GM21528 (cell line): ENCODE measurements at regions not wholly inside any gene's neighbourhood (a gene's known extent, or its start where the extent isn't known, plus 50 kb on each side); places are given as distances from the start of the nearest gene placed in this dataset.
"Not testable (repeated sequence)": the region's sequence is repeated elsewhere in the genome, so short reads cannot be mapped to it uniquely, and the experiment has no call there.

Experiments used
- ATAC-seq: cut with Tn5 transposase; IDR thresholded peaks from one replicate; pipeline ENCODE4 v1.9.1; 2021; ENCODE audit warnings: mild to moderate bottlenecking, moderate library complexity; ENCODE audit not compliant: unreplicated experiment, low FRiP score

GRCh38 chr5:75002271-75002670 is 50.1 kb downstream of the GCNT4 start:
- ATAC-seq, result no peak

GRCh38 chr5:74995926-74996325 is 56.4 kb downstream of the GCNT4 start:
- no peak for ATAC-seq

DNA sequence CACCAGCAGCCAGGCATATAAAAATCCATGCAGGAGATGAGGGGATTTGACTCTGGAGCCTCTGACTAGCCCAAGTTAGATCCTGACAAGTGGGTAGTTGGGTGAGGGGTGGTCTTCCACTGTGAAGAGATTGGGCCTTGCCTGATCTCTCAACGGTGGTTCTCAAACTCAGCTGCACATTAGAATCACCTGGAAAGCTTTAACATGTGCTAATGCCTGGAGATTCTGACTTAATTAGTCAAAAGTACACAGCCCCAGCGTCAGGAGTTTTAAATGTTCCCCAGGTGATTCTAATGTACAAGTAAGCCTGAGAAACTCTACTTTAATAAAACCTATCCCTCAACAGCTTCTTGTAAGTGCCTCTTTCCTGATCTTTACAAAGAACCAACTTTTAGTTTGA is 57.5 kb downstream of the GCNT4 start:
- no peak for ATAC-seq

GRCh38 chr5:74993743-74994142 is 58.6 kb downstream of the GCNT4 start:
- no peak for ATAC-seq

DNA sequence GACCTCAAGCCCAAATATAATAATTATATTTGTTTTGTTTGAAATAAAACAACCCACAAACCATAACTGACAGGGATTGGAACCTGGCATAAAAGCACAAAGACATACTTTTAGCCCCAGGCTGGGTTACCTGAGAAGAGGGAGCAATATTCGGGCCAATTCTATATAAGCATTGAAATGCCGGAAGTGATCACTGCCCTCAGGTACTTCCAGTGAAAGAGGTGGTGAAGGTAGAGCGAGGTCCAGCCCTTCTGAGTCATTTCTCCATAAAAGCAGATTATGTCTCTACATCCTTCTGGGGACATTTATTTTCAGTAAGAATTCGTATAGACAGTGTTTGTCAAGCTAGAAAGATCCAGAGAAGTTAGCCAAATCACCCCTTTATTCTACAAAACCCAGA is 59.6 kb downstream of the GCNT4 start:
- no peak for ATAC-seq

DNA sequence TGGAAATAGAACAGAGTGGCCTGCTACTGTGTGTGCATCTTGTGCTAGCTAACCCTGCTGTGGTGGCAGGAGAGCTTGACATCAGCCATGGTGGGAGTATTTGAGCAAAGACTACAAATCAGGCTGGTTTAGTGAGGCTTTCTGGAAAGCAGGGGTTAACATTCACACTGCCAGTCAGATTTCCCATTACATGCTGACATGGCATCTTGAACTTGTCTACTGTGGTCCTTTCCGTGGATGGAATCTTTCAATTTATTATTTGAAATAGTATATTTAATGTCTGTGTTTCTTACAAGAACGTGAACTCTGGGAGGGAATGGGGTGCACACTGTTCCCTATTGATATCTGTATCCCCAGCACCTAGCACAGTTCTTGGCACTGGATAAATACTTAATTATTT is 60.8 kb downstream of the GCNT4 start:
- ATAC-seq, result no peak

- no peak for ATAC-seq
These were observed 62.2 kb downstream of the GCNT4 start for GRCh38 chr5:74990194-74990593.

DNA sequence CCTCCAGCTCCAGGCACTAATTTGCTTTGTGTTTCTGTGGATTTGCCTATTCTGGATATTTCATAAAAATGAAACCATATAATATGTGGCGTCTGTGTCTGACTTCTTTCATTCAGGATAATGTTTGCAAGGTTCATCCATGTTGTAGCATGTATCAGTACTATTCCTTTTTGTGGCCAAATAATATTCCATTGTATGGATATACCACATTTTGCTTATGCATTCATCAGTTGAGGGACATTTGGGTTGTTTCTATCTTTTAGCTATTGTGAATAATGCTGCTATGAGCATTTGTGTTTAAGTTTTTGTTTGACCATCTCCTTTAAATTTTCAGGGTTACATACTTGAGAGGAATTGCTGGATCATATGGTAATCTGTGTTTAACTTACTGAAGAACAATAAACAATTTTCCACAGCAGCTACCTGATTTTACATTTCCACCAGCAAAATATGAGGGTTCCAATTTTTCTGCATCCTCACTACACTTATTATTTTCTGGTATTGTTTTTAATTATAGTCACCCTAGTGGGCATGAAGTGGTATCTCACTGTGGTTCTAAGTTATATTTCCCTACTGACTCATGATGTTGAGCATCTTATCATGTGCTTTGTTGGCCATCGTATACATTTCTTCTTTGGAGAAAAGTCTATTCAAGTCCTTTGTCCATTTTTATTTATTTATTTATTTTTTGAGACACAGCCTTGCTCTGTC is 63.9 kb downstream of the GCNT4 start:
- ATAC-seq, result no peak

GRCh38 chr5:74978345-74978744 is 74.0 kb downstream of the GCNT4 start:
- ATAC-seq, result no peak

DNA sequence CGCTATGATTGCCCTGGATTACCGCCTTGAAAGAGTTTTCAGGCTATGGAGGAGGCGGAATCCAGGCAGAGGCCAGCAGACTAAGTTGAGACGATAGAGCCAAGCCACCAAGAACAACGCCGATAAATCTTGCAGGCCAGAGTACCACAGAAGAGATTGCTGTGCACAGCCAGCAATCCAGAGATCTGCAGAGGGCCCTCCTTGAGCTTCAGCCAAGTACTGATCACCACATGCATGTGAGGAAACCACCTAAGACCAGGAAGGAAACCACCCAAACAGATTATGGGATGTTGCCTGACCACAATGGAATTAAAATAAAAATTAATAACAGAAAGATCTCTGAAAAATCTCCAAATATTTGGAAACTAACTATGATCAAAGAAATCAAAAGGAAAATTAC is 74.9 kb downstream of the GCNT4 start:
- no peak for ATAC-seq

- ATAC-seq, result no peak
These were observed 75.7 kb downstream of the GCNT4 start for GRCh38 chr5:74976651-74977050.

DNA sequence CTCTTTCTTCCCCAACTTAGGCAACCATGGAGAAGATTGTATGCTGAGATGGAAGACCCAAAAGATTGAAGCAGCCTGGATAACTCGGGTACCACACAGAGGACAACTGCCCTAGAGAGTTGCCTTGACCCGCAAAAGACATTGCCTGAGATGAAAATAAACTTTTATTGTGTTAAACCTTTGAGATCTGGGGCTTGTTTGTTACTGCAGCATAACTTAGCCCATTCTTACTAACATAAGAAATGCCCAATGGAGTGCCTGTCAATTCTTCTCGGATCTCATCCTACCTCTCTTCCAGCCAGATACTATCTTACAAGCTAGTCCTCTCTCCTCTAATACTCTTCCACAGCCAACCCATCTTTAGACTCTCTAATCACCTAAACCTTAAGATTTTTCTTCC is 76.8 kb downstream of the GCNT4 start:
- ATAC-seq, result no peak

GRCh38 chr5:74974451-74975091 is 77.8 kb downstream of the GCNT4 start:
- ATAC-seq, result no peak

GRCh38 chr5:74973694-74974093 is 78.7 kb downstream of the GCNT4 start:
- ATAC-seq, result no peak

GRCh38 chr5:74971947-74972460 is 80.4 kb downstream of the GCNT4 start:
- ATAC-seq, result no peak

DNA sequence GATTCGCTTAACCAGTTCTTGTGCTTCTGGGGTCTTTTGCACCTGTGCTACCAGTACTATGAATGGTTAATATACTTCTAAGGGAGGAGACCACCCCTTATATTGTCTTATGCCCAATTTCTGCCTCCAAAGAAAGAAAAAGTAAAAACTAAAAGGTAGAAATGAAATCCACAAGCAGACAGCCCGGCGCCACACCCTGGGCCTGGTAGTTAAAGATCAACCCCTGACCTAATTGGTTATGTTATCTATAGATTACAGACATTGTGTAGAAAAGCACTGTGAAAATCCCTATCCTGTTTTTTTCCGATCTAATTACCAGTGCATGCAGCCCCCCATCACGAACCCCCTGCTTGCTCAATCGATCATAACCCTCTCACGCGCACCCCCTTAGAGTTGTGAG is 81.5 kb downstream of the GCNT4 start:
- not testable (repeated sequence) for ATAC-seq

GRCh38 chr5:74969726-74970125 is 82.6 kb downstream of the GCNT4 start:
- no peak for ATAC-seq

GRCh38 chr5:74966141-74967026 is 86.0 kb downstream of the GCNT4 start:
- ATAC-seq, result no peak

DNA sequence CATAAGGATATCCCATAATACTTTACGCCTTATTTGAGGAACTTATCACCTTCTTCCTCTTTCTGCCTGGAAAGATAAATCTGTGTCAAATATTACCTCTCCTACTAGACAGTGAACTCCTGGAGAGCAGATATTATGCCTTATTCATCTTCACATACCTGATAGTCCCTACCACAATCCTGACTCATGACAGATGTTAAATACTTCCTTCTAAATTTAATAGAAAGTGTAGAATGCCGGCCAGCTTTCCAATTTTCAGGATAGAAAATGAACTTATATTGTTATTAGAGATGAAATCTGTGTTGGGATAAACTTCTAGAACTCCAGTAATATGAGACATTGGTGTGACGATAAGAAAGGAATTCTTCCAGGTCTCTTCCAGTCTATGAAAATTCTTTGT is 89.0 kb downstream of the GCNT4 start:
- no peak for ATAC-seq

- ATAC-seq, result no peak
These were observed 91.7 kb upstream of the FAM169A start for GRCh38 chr5:74957906-74958305.
